ENCODE measurements at regions not wholly inside any gene's neighbourhood (a gene's known extent, or its start where the extent isn't known, plus 50 kb on each side); places are given as distances from the start of the nearest gene placed in this dataset.
A peak's percentile ranks its signal among the peaks of the same experiment; 100 is the strongest.

DNA sequence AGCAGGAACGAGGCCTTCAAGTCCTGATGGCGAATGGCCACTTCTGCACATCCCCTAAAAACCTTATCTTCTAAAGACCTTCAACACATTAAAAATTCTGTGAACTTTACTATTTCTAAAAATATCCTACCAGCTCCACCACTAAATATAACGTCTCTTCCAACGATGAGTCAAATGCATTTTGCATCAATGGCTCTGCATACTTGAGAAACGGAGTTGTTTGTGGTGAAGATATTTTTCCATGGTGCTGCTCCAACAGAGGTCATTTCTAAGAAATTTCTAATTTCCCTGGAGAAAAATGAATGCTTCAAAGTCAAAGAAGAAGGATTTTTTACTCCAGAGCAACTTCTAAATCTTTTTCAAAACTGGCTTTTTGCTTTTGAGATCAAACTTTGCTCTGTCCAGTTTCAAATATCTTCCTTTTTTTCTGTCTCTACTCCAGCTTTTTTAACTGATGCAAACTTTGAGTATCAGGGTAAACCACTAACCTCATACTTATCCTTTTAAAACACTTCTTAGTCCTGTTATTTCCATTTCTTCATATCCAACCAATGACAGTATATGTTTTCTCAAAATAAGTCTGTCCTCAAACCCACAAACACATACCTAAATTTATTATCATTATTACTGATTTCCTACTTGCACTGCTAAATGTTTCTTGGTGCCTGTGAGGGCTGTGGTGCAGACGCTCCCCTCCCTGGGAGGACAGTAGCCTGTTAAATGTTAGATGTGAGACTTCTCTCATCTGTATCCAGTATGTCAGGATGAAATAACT is 258.1 kb downstream of the KLF6 start:
- Histone ChIP-seq H3K4me3 (ENCODE audit: low read depth in 1 of 2, low read length in 2 of 2) (no peak overlapping the region), H3K4me1 (ENCODE audit: control insufficient read depth in 1 of 2, insufficient read depth in 2 of 2, low read length in 2 of 2) (peaks cover 0 to 4% of the 10 kb centered on the region in 2 donors), H3K27ac (ENCODE audit: low read length) (peak overlapping the region; percentile 78), H3K36me3 (ENCODE audit: control insufficient read depth in 1 of 2, insufficient read depth in 2 of 2, low read length in 2 of 2) (no peaks in the 10 kb centered on the region), H3K27me3 (ENCODE audit: low read depth, low read length) (no peaks in the 10 kb centered on the region), H3K9me3 (ENCODE audit: control insufficient read depth in 1 of 2, low read length in 2 of 2) (no peaks in the 10 kb centered on the region)

GRCh38 chr10:3525832-3526449 is 259.1 kb downstream of the KLF6 start:
- H3K9me3 ChIP-seq (ENCODE audit: control insufficient read depth in 1 of 2, low read length in 2 of 2) = no peaks in the 10 kb centered on the region
- peak overlapping the region; percentile 71 for H3K27ac ChIP-seq (ENCODE audit: low read length)
- no peak overlapping the region for H3K4me3 ChIP-seq (ENCODE audit: low read depth in 1 of 2, low read length in 2 of 2)
- H3K36me3 ChIP-seq (ENCODE audit: control insufficient read depth in 1 of 2, insufficient read depth in 2 of 2, low read length in 2 of 2) = no peaks in the 10 kb centered on the region
- H3K27me3 ChIP-seq (ENCODE audit: low read depth, low read length) = no peaks in the 10 kb centered on the region
- peaks cover 0 to 4% of the 10 kb centered on the region in 2 donors for H3K4me1 ChIP-seq (ENCODE audit: control insufficient read depth in 1 of 2, insufficient read depth in 2 of 2, low read length in 2 of 2)

DNA sequence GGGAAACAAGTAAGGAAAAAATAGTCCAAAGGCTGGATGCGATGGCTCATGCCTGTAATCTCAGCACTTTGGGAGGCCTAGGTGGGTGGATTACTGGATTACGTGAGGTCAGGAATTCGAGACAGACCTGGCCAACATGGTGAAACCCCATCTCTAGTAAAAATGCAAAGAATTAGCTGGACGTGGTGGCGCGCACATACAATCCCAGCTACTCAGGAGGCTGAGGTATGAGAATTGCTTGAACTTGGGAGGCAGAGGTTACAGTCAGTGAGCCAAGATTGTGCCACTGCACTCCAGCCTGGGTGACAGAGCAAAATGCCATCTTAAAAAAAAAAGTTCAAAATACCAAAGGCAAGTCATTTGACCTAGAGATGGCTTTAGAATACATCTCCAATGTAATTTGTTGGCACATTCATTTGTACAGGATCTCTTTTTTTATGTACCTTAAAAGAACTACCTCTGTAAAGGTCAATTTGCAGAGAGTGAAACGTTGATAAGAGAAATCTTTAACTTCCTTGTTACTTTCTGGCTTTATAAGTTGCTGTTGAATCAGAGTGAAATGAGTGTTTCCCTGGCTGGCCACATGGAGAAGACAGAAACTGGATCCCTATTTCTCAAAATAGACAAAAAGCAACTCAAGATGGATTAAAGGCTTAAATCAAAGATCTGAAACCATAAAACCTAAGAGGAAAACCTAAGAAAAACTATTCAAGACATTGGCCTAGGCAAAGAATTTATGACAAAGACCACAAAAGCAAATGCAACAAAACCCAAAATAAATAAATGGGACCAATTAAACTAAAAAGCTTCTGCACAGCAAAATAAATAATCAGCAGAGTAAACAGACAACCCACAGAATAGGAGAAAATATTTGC is 260.7 kb downstream of the KLF6 start:
- H3K27ac ChIP-seq (ENCODE audit: low read length) = no peak overlapping the region
- no peaks in the 10 kb centered on the region for H3K9me3 ChIP-seq (ENCODE audit: control insufficient read depth in 1 of 2, low read length in 2 of 2)
- H3K4me1 ChIP-seq (ENCODE audit: control insufficient read depth in 1 of 2, insufficient read depth in 2 of 2, low read length in 2 of 2) = peaks cover 0 to 4% of the 10 kb centered on the region in 2 donors
- H3K27me3 ChIP-seq (ENCODE audit: low read depth, low read length) = no peaks in the 10 kb centered on the region
- no peaks in the 10 kb centered on the region for H3K36me3 ChIP-seq (ENCODE audit: control insufficient read depth in 1 of 2, insufficient read depth in 2 of 2, low read length in 2 of 2)
- no peak overlapping the region for H3K4me3 ChIP-seq (ENCODE audit: low read depth in 1 of 2, low read length in 2 of 2)

DNA sequence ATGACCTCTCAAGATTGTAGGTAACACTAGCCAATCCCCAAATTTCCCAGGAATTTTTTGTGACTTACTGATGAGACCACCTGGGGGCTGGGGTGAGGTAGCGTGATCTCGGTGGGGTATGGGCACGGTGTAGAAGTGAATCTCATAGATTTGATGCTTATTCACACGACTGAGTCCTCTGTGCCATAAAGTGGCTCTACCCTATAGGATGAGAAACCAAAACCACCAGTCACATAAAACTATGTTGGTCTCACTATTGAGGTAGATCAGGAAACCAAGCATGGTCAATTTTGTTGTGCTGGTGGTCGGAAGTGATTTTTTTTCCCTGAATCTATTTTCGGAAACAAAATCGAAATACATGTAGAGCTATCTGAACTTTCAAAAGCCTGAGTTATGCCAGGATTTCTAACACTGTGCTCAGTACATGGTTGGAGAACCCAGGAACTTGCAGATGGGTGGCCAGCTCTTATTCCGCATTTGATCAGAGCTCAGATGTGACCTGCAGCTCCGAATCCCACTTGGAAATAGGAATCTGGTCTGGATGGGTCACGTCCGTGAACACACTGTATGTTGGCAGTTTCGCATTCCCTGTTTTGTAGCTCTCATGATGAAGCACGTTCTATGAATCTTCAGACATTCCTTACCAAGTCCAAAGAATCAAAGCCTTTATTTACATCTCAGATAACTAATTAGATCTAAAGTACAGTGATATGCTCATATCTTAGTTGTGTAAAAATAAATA is 261.5 kb downstream of the KLF6 start:
- Histone ChIP-seq H3K4me1 (ENCODE audit: control insufficient read depth in 1 of 2, insufficient read depth in 2 of 2, low read length in 2 of 2) (peaks cover 0 to 4% of the 10 kb centered on the region in 2 donors), H3K4me3 (ENCODE audit: low read depth in 1 of 2, low read length in 2 of 2) (no peak overlapping the region), H3K9me3 (ENCODE audit: control insufficient read depth in 1 of 2, low read length in 2 of 2) (no peaks in the 10 kb centered on the region), H3K36me3 (ENCODE audit: control insufficient read depth in 1 of 2, insufficient read depth in 2 of 2, low read length in 2 of 2) (no peaks in the 10 kb centered on the region), H3K27me3 (ENCODE audit: low read depth, low read length) (no peaks in the 10 kb centered on the region), H3K27ac (ENCODE audit: low read length) (no peak overlapping the region)

- H3K27ac ChIP-seq (ENCODE audit: low read length) = no peak overlapping the region
- no peak overlapping the region for H3K4me3 ChIP-seq (ENCODE audit: low read depth in 1 of 2, low read length in 2 of 2)
- H3K36me3 ChIP-seq (ENCODE audit: control insufficient read depth in 1 of 2, insufficient read depth in 2 of 2, low read length in 2 of 2) = no peaks in the 10 kb centered on the region
- no peaks in the 10 kb centered on the region for H3K4me1 ChIP-seq (ENCODE audit: control insufficient read depth in 1 of 2, insufficient read depth in 2 of 2, low read length in 2 of 2)
- no peaks in the 10 kb centered on the region for H3K9me3 ChIP-seq (ENCODE audit: control insufficient read depth in 1 of 2, low read length in 2 of 2)
- no peaks in the 10 kb centered on the region for H3K27me3 ChIP-seq (ENCODE audit: low read depth, low read length)
Observed at GRCh38 chr10:3516923-3517255, 268.1 kb downstream of the KLF6 start.

DNA sequence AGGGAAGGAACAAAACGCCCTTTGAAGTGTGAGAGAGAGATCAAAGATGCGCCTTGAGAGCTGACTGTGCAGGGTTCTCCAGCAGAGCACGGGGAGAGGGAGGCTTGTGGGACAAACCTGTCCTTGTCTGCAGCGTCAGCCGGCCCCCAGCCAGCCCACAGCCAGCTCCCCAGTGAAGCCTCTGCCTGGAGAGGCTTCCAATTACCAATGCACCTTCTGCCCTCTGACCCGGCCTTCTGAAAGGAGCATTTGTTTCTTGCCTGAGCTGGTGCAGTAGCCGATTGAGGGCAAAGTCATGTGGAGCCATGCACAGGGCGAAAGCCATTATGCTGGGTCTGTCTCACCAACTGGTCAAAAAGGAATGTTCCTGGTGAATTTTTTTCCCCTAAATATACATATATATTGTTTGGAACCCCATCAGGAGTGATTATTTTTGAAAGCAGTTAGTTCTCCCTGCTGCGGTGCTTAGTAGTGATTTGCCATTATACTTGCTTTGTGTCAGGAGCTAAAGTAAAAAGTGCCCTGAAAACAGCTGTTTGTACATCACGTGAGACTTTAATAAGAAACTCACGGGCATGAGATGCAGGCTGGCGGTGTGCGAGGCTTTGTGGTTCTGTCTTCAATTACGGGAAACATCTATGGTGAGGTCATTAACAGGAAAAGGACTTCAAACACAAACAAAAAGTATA is 268.6 kb downstream of the KLF6 start:
- Histone ChIP-seq H3K9me3 (ENCODE audit: control insufficient read depth in 1 of 2, low read length in 2 of 2) (no peaks in the 10 kb centered on the region), H3K36me3 (ENCODE audit: control insufficient read depth in 1 of 2, insufficient read depth in 2 of 2, low read length in 2 of 2) (no peaks in the 10 kb centered on the region), H3K27me3 (ENCODE audit: low read depth, low read length) (no peaks in the 10 kb centered on the region), H3K27ac (ENCODE audit: low read length) (no peak overlapping the region), H3K4me1 (ENCODE audit: control insufficient read depth in 1 of 2, insufficient read depth in 2 of 2, low read length in 2 of 2) (no peaks in the 10 kb centered on the region), H3K4me3 (ENCODE audit: low read depth in 1 of 2, low read length in 2 of 2) (no peak overlapping the region)

GRCh38 chr10:3514691-3515090 is 270.3 kb downstream of the KLF6 start:
- Histone ChIP-seq H3K9me3 (ENCODE audit: control insufficient read depth in 1 of 2, low read length in 2 of 2) (no peaks in the 10 kb centered on the region), H3K4me1 (ENCODE audit: control insufficient read depth in 1 of 2, insufficient read depth in 2 of 2, low read length in 2 of 2) (no peaks in the 10 kb centered on the region), H3K27me3 (ENCODE audit: low read depth, low read length) (no peaks in the 10 kb centered on the region), H3K27ac (ENCODE audit: low read length) (no peak overlapping the region), H3K36me3 (ENCODE audit: control insufficient read depth in 1 of 2, insufficient read depth in 2 of 2, low read length in 2 of 2) (no peaks in the 10 kb centered on the region), H3K4me3 (ENCODE audit: low read depth in 1 of 2, low read length in 2 of 2) (no peak overlapping the region)

- Histone ChIP-seq H3K4me1 (ENCODE audit: control insufficient read depth in 1 of 2, insufficient read depth in 2 of 2, low read length in 2 of 2) (no peaks in the 10 kb centered on the region), H3K27ac (ENCODE audit: low read length) (no peak overlapping the region), H3K36me3 (ENCODE audit: control insufficient read depth in 1 of 2, insufficient read depth in 2 of 2, low read length in 2 of 2) (no peaks in the 10 kb centered on the region), H3K9me3 (ENCODE audit: control insufficient read depth in 1 of 2, low read length in 2 of 2) (peaks cover 0 to 3% of the 10 kb centered on the region in 2 donors), H3K27me3 (ENCODE audit: low read depth, low read length) (no peaks in the 10 kb centered on the region), H3K4me3 (ENCODE audit: low read depth in 1 of 2, low read length in 2 of 2) (no peak overlapping the region)
Observed at GRCh38 chr10:3512263-3512662, 272.7 kb downstream of the KLF6 start.

DNA sequence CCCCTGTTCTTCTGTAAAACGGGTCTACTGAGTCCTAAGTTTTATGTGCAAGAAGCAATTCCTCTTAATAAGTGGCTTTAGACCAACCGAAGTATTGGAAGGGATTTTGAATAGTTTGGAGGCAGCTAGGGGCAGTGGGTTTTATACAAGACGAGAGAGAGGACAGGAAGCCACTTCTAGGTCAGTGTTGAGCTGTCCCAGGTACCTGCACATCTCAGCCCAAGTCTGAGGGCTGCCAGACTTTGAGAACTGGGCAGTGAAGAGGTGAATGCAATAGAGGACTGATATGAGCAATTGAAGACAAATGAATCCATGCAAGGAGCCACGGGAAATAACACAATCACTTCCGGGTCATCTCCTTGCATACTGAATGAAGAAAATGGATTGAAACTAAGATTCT is 273.5 kb downstream of the KLF6 start:
- Histone ChIP-seq H3K4me3 (ENCODE audit: low read depth in 1 of 2, low read length in 2 of 2) (no peak overlapping the region), H3K4me1 (ENCODE audit: control insufficient read depth in 1 of 2, insufficient read depth in 2 of 2, low read length in 2 of 2) (no peaks in the 10 kb centered on the region), H3K36me3 (ENCODE audit: control insufficient read depth in 1 of 2, insufficient read depth in 2 of 2, low read length in 2 of 2) (no peaks in the 10 kb centered on the region)

DNA sequence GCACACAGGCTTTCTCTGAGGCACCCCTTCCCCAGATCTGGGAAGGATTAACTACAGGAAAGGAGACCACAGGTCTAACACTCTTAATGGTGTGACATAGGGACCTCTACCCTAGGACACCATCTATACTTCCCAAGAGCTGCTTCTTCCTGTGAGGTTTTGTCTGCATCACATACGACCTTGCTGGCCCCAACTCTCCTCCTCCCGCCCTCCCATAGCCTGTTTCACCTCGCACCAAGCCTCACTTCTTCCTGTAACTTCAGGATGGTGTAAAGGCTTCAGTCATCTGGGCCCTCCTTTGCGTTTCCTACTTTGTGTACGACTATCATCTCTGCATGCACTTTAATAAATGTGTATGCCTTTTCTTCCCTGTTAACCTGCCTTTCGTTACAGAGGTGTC is 274.3 kb downstream of the KLF6 start:
- Histone ChIP-seq H3K9me3 (ENCODE audit: control insufficient read depth in 1 of 2, low read length in 2 of 2) (peaks cover 0 to 3% of the 10 kb centered on the region in 2 donors), H3K4me1 (ENCODE audit: control insufficient read depth in 1 of 2, insufficient read depth in 2 of 2, low read length in 2 of 2) (no peaks in the 10 kb centered on the region), H3K27ac (ENCODE audit: low read length) (no peak overlapping the region), H3K4me3 (ENCODE audit: low read depth in 1 of 2, low read length in 2 of 2) (no peak overlapping the region), H3K27me3 (ENCODE audit: low read depth, low read length) (no peaks in the 10 kb centered on the region), H3K36me3 (ENCODE audit: control insufficient read depth in 1 of 2, insufficient read depth in 2 of 2, low read length in 2 of 2) (no peaks in the 10 kb centered on the region)

More for the DNA sequence above, 273.5 kb downstream of the KLF6 start:
- Histone ChIP-seq H3K9me3 (ENCODE audit: control insufficient read depth in 1 of 2, low read length in 2 of 2) (peaks cover 0 to 3% of the 10 kb centered on the region in 2 donors), H3K27ac (ENCODE audit: low read length) (no peak overlapping the region), H3K27me3 (ENCODE audit: low read depth, low read length) (no peaks in the 10 kb centered on the region)
